ENCODE measurements at regions not wholly inside any gene's neighbourhood (a gene's known extent, or its start where the extent isn't known, plus 50 kb on each side); places are given as distances from the start of the nearest gene placed in this dataset.

DNA sequence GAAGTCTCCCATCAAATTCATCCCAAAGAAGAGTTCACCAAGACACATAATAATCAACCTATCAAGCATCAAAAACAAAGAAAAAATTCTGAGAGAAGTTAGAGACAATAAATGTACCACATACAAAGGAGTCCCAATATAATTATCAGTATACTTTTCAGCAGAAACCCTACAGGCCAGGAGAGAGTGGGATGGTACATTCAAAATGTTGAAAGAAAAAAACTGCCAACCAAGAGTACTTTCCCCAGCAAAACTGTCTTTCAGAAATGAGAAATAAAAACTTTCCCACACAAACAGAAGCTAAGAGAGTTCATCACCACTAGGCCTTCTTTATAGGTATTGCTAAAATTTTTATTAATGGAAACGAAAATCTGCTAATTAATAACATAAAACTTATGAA lies 164.4 kb upstream of the LNX1 start:
- Histone ChIP-seq H3K9ac (ENCODE audit: low read length) (no peak overlapping the region), H3K9me3 (ENCODE audit: control insufficient read depth in 1 of 2, insufficient read depth in 1 of 2, low read depth in 1 of 2, low read length in 2 of 2) (no peaks in the 10 kb centered on the region), H3K27me3 (ENCODE audit: insufficient read depth, low read length) (peaks cover 15% of the 10 kb centered on the region; the same call in 1 of the 2 replicates), H3K4me3 (replicated peaks in 1 of 2; ENCODE audit: low read depth in 1 of 2, low read length in 2 of 2) (no peak overlapping the region), H3K9me2 (ENCODE audit: insufficient read depth) (no peaks in the 10 kb centered on the region), H4K20me1 (ENCODE audit: insufficient read depth) (no peaks in the 10 kb centered on the region), H3K4me1 (ENCODE audit: control insufficient read depth in 1 of 2, insufficient read depth in 2 of 2, low read length in 2 of 2) (no peaks in the 10 kb centered on the region), H3K36me3 (ENCODE audit: control insufficient read depth in 1 of 2, insufficient read depth in 2 of 2, low read length in 2 of 2) (no peaks in the 10 kb centered on the region), H3K79me2 (ENCODE audit: insufficient read depth, low read length) (no peaks in the 10 kb centered on the region), H3K27ac (ENCODE audit: low read depth, low read length) (no peak overlapping the region), H3K4me2 (ENCODE audit: low read length) (no peak overlapping the region), H2AFZ (ENCODE audit: low read depth, low read length, poor library complexity, severe bottlenecking) (no peak overlapping the region)
- no peak for DNase-seq (ENCODE audit: low read depth, low spot score)
- ATAC-seq, result no peak
- POLR2A ChIA-PET, result no interaction called here
- intact Hi-C loops (cut with micrococcal nuclease), result no loop called here
- BruUV-seq (replicated peaks), result no TSS peak
- CTCF ChIA-PET, result no interaction called here
- TF ChIP-seq SRF (IDR thresholded peaks at IDR 0.05; ENCODE audit: low read depth) (no peak), EZH2phosphoT487 (IDR thresholded peaks at IDR 0.05; ENCODE audit: borderline replicate concordance) (no peak), JUND (IDR thresholded peaks at IDR 0.05) (no peak)
- TF ChIP-seq, protein P1, sequence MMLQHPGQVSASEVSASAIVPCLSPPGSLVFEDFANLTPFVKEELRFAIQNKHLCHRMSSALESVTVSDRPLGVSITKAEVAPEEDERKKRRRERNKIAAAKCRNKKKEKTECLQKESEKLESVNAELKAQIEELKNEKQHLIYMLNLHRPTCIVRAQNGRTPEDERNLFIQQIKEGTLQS (IDR thresholded peaks at IDR 0.05), result no peak
- RAD21 ChIA-PET (ENCODE audit: low non-redundant PET in 1 of 2, low total read pairs in 2 of 2, uncharacterized antibody in 2 of 2, unreplicated experiment in 2 of 2), result no interaction called here

DNA sequence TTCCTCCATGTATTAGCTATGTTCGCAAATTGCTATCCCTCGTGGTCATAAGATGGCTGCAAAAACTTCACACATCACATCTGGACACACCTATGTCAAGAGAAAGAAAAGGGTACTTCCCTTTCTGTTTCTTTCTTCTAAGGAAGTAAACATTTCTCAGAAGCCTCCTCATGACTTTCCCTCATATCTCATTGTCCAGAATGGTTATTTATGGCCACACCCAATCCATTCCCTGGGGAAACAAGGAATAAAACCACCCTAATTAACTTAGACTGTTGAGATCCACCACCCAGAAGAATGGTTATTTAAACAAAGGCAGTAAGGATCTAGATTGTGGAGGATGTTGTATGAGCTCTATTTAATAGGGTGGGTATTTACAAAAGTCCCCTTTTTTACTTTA lies 160.8 kb upstream of the LNX1 start:
- ATAC-seq, result no peak
- ChIA-PET POLR2A (no interaction called here), CTCF (no interaction called here), RAD21 (ENCODE audit: low non-redundant PET in 1 of 2, low total read pairs in 2 of 2, uncharacterized antibody in 2 of 2, unreplicated experiment in 2 of 2) (no interaction called here)
- no peak overlapping the region for H3K4me3 ChIP-seq (replicated peaks in 1 of 2; ENCODE audit: low read depth in 1 of 2, low read length in 2 of 2)
- H3K9ac ChIP-seq (ENCODE audit: low read length), result no peak overlapping the region
- H3K4me1 ChIP-seq (ENCODE audit: control insufficient read depth in 1 of 2, insufficient read depth in 2 of 2, low read length in 2 of 2), result no peaks in the 10 kb centered on the region
- H3K4me2 ChIP-seq (ENCODE audit: low read length), result no peak overlapping the region
- TF ChIP-seq EGR1 (IDR thresholded peaks at IDR 0.05; ENCODE audit: low read depth) (no peak), CEBPB (IDR thresholded peaks at IDR 0.05; ENCODE audit: low read depth) (no peak), RAD21 (IDR thresholded peaks at IDR 0.05; ENCODE audit: low read depth) (no peak), FOSL1 (IDR thresholded peaks at IDR 0.05; ENCODE audit: low read depth) (no peak), EZH2 (IDR thresholded peaks at IDR 0.05) (no peak), CBX3 (IDR thresholded peaks at IDR 0.05; ENCODE audit: low read depth) (no peak), EZH2phosphoT487 (IDR thresholded peaks at IDR 0.05; ENCODE audit: borderline replicate concordance) (no peak), SP1 (IDR thresholded peaks at IDR 0.05; ENCODE audit: low read depth) (no peak), SIN3A (IDR thresholded peaks at IDR 0.05; ENCODE audit: low read depth) (no peak), JUND (IDR thresholded peaks at IDR 0.05) (no peak), POLR2A (IDR thresholded peaks at IDR 0.05; ENCODE audit: borderline replicate concordance, extremely low read depth, insufficient read depth, insufficient read length) (no peak)
- TF ChIP-seq, protein P2, sequence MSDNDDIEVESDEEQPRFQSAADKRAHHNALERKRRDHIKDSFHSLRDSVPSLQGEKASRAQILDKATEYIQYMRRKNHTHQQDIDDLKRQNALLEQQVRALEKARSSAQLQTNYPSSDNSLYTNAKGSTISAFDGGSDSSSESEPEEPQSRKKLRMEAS (IDR thresholded peaks at IDR 0.05), result no peak
- TF ChIP-seq, protein P1 (IDR thresholded peaks at IDR 0.05), result no peak
- TF ChIP-seq, protein P3, sequence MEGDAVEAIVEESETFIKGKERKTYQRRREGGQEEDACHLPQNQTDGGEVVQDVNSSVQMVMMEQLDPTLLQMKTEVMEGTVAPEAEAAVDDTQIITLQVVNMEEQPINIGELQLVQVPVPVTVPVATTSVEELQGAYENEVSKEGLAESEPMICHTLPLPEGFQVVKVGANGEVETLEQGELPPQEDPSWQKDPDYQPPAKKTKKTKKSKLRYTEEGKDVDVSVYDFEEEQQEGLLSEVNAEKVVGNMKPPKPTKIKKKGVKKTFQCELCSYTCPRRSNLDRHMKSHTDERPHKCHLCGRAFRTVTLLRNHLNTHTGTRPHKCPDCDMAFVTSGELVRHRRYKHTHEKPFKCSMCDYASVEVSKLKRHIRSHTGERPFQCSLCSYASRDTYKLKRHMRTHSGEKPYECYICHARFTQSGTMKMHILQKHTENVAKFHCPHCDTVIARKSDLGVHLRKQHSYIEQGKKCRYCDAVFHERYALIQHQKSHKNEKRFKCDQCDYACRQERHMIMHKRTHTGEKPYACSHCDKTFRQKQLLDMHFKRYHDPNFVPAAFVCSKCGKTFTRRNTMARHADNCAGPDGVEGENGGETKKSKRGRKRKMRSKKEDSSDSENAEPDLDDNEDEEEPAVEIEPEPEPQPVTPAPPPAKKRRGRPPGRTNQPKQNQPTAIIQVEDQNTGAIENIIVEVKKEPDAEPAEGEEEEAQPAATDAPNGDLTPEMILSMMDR (IDR thresholded peaks at IDR 0.05 in 2 of 3, conservative IDR thresholded peaks at IDR 0.05 in 1 of 3; ENCODE audit: borderline replicate concordance in 1 of 3, insufficient read depth in 1 of 3, low read depth in 2 of 3, low read length in 2 of 3), result no peak
- TF ChIP-seq, protein P4, sequence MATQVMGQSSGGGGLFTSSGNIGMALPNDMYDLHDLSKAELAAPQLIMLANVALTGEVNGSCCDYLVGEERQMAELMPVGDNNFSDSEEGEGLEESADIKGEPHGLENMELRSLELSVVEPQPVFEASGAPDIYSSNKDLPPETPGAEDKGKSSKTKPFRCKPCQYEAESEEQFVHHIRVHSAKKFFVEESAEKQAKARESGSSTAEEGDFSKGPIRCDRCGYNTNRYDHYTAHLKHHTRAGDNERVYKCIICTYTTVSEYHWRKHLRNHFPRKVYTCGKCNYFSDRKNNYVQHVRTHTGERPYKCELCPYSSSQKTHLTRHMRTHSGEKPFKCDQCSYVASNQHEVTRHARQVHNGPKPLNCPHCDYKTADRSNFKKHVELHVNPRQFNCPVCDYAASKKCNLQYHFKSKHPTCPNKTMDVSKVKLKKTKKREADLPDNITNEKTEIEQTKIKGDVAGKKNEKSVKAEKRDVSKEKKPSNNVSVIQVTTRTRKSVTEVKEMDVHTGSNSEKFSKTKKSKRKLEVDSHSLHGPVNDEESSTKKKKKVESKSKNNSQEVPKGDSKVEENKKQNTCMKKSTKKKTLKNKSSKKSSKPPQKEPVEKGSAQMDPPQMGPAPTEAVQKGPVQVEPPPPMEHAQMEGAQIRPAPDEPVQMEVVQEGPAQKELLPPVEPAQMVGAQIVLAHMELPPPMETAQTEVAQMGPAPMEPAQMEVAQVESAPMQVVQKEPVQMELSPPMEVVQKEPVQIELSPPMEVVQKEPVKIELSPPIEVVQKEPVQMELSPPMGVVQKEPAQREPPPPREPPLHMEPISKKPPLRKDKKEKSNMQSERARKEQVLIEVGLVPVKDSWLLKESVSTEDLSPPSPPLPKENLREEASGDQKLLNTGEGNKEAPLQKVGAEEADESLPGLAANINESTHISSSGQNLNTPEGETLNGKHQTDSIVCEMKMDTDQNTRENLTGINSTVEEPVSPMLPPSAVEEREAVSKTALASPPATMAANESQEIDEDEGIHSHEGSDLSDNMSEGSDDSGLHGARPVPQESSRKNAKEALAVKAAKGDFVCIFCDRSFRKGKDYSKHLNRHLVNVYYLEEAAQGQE (IDR thresholded peaks at IDR 0.05; ENCODE audit: low read depth), result no peak
- H3K27me3 ChIP-seq (ENCODE audit: insufficient read depth, low read length), result peaks cover 40% of the 10 kb centered on the region
- BruUV-seq (replicated peaks), result no TSS peak
- no peak overlapping the region for H3K27ac ChIP-seq (ENCODE audit: low read depth, low read length)
- no peak for DNase-seq (ENCODE audit: low read depth, low spot score)
- no peaks in the 10 kb centered on the region for H3K9me2 ChIP-seq (ENCODE audit: insufficient read depth)
- no peaks in the 10 kb centered on the region for H3K36me3 ChIP-seq (ENCODE audit: control insufficient read depth in 1 of 2, insufficient read depth in 2 of 2, low read length in 2 of 2)
- H3K9me3 ChIP-seq (ENCODE audit: control insufficient read depth in 1 of 2, insufficient read depth in 1 of 2, low read depth in 1 of 2, low read length in 2 of 2), result no peaks in the 10 kb centered on the region
- no peaks in the 10 kb centered on the region for H3K79me2 ChIP-seq (ENCODE audit: insufficient read depth, low read length)
- intact Hi-C loops (cut with micrococcal nuclease), result no loop called here
- H2AFZ ChIP-seq (ENCODE audit: low read depth, low read length, poor library complexity, severe bottlenecking), result no peak overlapping the region
- no peaks in the 10 kb centered on the region for H4K20me1 ChIP-seq (ENCODE audit: insufficient read depth)

All from HCT116 (cell line).